CD14-positive monocyte (primary cell): ENCODE measurements at regions not wholly inside any gene's neighbourhood (a gene's known extent, or its start where the extent isn't known, plus 50 kb on each side); places are given as distances from the start of the nearest gene placed in this dataset.

Source experiments
- DNase-seq, 3 donors: peaks; one replicate each; pipeline ENCODE4 v3.0.0-alpha.2; 2011 to 2022
- H2AFZ ChIP-seq: 2 replicates; pipeline ENCODE4 v1.6.0; 2012; ENCODE audit warnings: mild to moderate bottlenecking, low read depth, low read length, inconsistent platforms; ENCODE audit not compliant: insufficient read depth, poor library complexity, severe bottlenecking
- H3K27ac ChIP-seq, 2 donors: 1 replicate in 1 of 2; 2 replicates in 1 of 2; pipeline ENCODE4 v1.5.1; 2012 to 2013; ENCODE audit warnings: low read length in 2 of 2, control low read depth in 1 of 2, inconsistent platforms in 1 of 2, low read depth in 1 of 2, mild to moderate bottlenecking in 1 of 2
- H3K27me3 ChIP-seq, 2 donors: one replicate each; pipeline versions ENCODE4 v1.6.0 to v1.6.1; 2011 to 2013; ENCODE audit warnings: low read length in 2 of 2; ENCODE audit not compliant: control insufficient read depth in 2 of 2, insufficient read depth in 2 of 2
- H3K36me3 ChIP-seq, 2 donors: replicated peaks in 1 of 2; 1 replicate in 1 of 2; 2 replicates in 1 of 2; pipeline versions ENCODE4 v1.5.1 to v1.6.1; 2012 to 2013; ENCODE audit warnings: low read length in 2 of 2, control low read depth in 1 of 2, inconsistent platforms in 1 of 2, mild to moderate bottlenecking in 1 of 2; ENCODE audit not compliant: insufficient read depth in 2 of 2, control insufficient read depth in 1 of 2
- H3K4me1 ChIP-seq, 2 donors: 1 replicate in 1 of 2; 2 replicates in 1 of 2; pipeline versions ENCODE4 v1.5.1 to v1.6.1; 2012 to 2013; ENCODE audit warnings: low read length in 2 of 2, control low read depth in 1 of 2, inconsistent platforms in 1 of 2, mild to moderate bottlenecking in 1 of 2, moderate library complexity in 1 of 2; ENCODE audit not compliant: insufficient read depth in 2 of 2, control insufficient read depth in 1 of 2
- H3K4me2 ChIP-seq: replicated peaks from 2 replicates; pipeline ENCODE3; 2012; ENCODE audit warnings: low read length, moderate library complexity, mild to moderate bottlenecking; ENCODE audit not compliant: poor library complexity, severe bottlenecking; ENCODE audit errors: extremely low read depth
- H3K4me3 ChIP-seq, 3 experiments: fragments of 200-600 bp in 1 of 3; sonication (generic) in 1 of 3; replicated peaks in 1 of 3; 1 replicate in 2 of 3; 2 replicates in 1 of 3; pipeline ENCODE4 v1.5.1; 2011 to 2013; ENCODE audit warnings: low read length in 3 of 3, mild to moderate bottlenecking in 3 of 3, control low read depth in 2 of 3, low read depth in 2 of 3, inconsistent platforms in 1 of 3, moderate library complexity in 1 of 3
- H3K79me2 ChIP-seq: 2 replicates; pipeline ENCODE4 v1.6.0; 2012; ENCODE audit warnings: mild to moderate bottlenecking, control low read depth, inconsistent platforms, low read length, moderate library complexity; ENCODE audit not compliant: insufficient read depth
- H3K9ac ChIP-seq: 2 replicates; pipeline ENCODE4 v1.6.0; 2017; ENCODE audit warnings: low read length, mild to moderate bottlenecking; ENCODE audit not compliant: insufficient read depth, poor library complexity, severe bottlenecking
- H3K9me3 ChIP-seq, 2 donors: replicated peaks in 1 of 2; 1 replicate in 1 of 2; 2 replicates in 1 of 2; pipeline versions ENCODE4 v1.5.1 to v1.6.1; 2012 to 2013; ENCODE audit warnings: low read length in 2 of 2, control low read depth in 1 of 2; ENCODE audit not compliant: control insufficient read depth in 1 of 2, insufficient read depth in 1 of 2
- H4K20me1 ChIP-seq: 2 replicates; pipeline ENCODE4 v1.6.0; 2012; ENCODE audit warnings: mild to moderate bottlenecking, low read length, control low read depth, moderate library complexity; ENCODE audit not compliant: insufficient read depth
- H3K27ac Mint-ChIP-seq, 7 donors: one replicate each; pipeline ENCODE4 v1.8.0; 2020; ENCODE audit warnings: mild to moderate bottlenecking in 7 of 7, mixed read lengths in 7 of 7, moderate library complexity in 6 of 7, inconsistent platforms in 2 of 7
- H3K27me3 Mint-ChIP-seq, 3 donors: one replicate each; pipeline ENCODE4 v1.8.0; 2021 to 2022; ENCODE audit warnings: low read depth in 3 of 3, mild to moderate bottlenecking in 3 of 3, mixed read lengths in 3 of 3, moderate library complexity in 3 of 3, inconsistent platforms in 1 of 3
- H3K36me3 Mint-ChIP-seq, 2 donors: one replicate each; pipeline ENCODE4 v1.8.0; 2020; ENCODE audit warnings: mixed read lengths in 2 of 2, inconsistent platforms in 1 of 2, mild to moderate bottlenecking in 1 of 2
- H3K4me1 Mint-ChIP-seq: one replicate; pipeline ENCODE4 v1.8.0; 2020; ENCODE audit warnings: mild to moderate bottlenecking, mixed read lengths
- H3K4me3 Mint-ChIP-seq, 2 donors: one replicate each; pipeline ENCODE4 v1.8.0; 2020; ENCODE audit warnings: mild to moderate bottlenecking in 2 of 2, mixed read lengths in 2 of 2, moderate library complexity in 1 of 2
- H3K9me3 Mint-ChIP-seq, 7 donors: one replicate each; pipeline ENCODE4 v1.8.0; 2020 to 2022; ENCODE audit warnings: mixed read lengths in 7 of 7, mild to moderate bottlenecking in 6 of 7, moderate library complexity in 6 of 7, inconsistent platforms in 2 of 7
- WGBS: methylation state at CpG from one replicate; pipeline ENCODE4 v1.1.5; 2013; ENCODE audit warnings: missing lambda C conversion rate; ENCODE audit not compliant: insufficient coverage; 5-methylcytosine and 5-hydroxymethylcytosine counted together
- intact Hi-C, 2 donors: fragments of 100-400 bp; cut with micrococcal nuclease; formaldehyde crosslinking; loops; one replicate each; pipeline versions ENCODE4 v1.15.0 to v1.15.1; 2023
- TF ChIP-seq, protein P1 (sequence below): fragments of 200-600 bp; IDR thresholded peaks from one replicate; pipeline ENCODE4 v1.8.0; 2022; ENCODE audit warnings: antibody characterized with exemption, mild to moderate bottlenecking

DNA sequence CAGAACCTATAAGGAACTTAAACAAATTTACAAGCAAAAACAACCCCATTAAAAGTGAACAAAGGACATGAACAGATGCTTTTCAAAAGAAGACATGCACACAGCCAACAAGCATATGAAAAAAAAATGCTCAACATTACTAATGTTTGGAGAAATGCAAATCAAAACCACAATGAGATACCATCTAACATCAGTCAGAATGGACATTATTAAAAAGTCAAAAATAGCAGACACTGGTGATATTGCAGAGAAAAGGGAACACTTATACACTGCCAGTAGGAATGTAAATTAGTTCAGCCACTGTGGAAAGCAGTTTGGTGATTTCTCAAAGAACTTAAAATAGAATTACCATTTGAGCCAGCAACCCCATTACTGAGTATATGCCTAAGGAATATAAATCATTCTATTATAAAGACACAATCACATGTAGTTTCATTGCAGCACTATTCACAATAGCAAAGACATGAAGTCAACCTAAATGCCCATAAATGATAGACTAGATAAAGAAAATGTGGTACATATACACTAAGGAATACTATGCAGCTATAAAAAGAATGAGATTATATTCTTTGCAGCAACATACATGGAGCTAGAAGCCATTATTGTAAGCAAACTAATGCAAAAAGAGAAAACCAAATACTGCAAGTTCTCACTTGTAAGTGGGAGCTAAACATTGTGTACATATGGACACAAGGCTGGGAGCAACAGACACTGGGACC, 1509.4 kb downstream of the TECRL start:
- Histone ChIP-seq H3K36me3 (no peaks in the 10 kb centered on the region), H3K4me1 (no peaks in the 10 kb centered on the region), H3K79me2 (no peaks in the 10 kb centered on the region), H3K27ac (no peak overlapping the region), H3K9me3 (peaks cover 20 to 21% of the 10 kb centered on the region in 2 donors), H2AFZ (no peak overlapping the region), H3K27me3 (no peaks in the 10 kb centered on the region), H3K4me3 (no peak overlapping the region), H4K20me1 (no peaks in the 10 kb centered on the region), H3K9ac (no peak overlapping the region), H3K4me2 (no peak overlapping the region)
- H3K4me3 Mint-ChIP-seq, result no peak overlapping the region
- peaks cover 1 to 16% (median 9%) of the 10 kb centered on the region in 7 donors for H3K9me3 Mint-ChIP-seq
- TF ChIP-seq, protein P1, sequence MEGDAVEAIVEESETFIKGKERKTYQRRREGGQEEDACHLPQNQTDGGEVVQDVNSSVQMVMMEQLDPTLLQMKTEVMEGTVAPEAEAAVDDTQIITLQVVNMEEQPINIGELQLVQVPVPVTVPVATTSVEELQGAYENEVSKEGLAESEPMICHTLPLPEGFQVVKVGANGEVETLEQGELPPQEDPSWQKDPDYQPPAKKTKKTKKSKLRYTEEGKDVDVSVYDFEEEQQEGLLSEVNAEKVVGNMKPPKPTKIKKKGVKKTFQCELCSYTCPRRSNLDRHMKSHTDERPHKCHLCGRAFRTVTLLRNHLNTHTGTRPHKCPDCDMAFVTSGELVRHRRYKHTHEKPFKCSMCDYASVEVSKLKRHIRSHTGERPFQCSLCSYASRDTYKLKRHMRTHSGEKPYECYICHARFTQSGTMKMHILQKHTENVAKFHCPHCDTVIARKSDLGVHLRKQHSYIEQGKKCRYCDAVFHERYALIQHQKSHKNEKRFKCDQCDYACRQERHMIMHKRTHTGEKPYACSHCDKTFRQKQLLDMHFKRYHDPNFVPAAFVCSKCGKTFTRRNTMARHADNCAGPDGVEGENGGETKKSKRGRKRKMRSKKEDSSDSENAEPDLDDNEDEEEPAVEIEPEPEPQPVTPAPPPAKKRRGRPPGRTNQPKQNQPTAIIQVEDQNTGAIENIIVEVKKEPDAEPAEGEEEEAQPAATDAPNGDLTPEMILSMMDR, result no peak
- H3K4me1 Mint-ChIP-seq, result no peaks in the 10 kb centered on the region
- intact Hi-C loops, result no loop called here
- no peak overlapping the region for H3K27ac Mint-ChIP-seq
- no peaks in the 10 kb centered on the region for H3K36me3 Mint-ChIP-seq
- no peak for DNase-seq
- no peaks in the 10 kb centered on the region for H3K27me3 Mint-ChIP-seq

DNA sequence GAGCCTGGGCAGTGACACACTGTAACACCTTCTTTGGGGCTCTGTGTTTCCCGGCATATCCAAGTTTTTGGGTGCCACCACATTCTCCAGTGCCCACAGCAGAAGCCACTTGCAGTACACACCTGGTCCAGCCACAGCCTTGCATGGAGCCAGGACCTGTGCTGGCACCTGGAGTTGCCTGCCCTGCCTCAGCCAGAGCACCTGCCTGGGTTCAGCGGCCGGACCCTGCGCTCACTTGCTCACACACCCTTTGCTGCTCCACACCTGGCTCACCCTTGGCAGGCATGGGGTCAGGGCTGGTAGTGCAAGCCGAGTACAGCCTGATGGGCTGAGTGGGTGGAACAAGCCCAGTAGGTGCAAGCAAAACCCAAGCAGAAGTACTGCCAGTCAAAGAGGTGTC, 1511.1 kb downstream of the TECRL start:
- H3K4me3 ChIP-seq, result no peak overlapping the region
- no peak overlapping the region for H3K9ac ChIP-seq
- no peaks in the 10 kb centered on the region for H3K4me1 Mint-ChIP-seq
- 90% methylated on average over 3 of the region's 5 CpGs for WGBS
- TF ChIP-seq, protein P1, result no peak
- H2AFZ ChIP-seq, result no peak overlapping the region
- intact Hi-C loops, result no loop called here
- no peaks in the 10 kb centered on the region for H3K27me3 Mint-ChIP-seq
- no peaks in the 10 kb centered on the region for H4K20me1 ChIP-seq
- H3K4me2 ChIP-seq, result no peak overlapping the region
- DNase-seq, result no peak
- H3K27me3 ChIP-seq, result no peaks in the 10 kb centered on the region
- no peaks in the 10 kb centered on the region for H3K4me1 ChIP-seq
- peaks cover 20 to 21% of the 10 kb centered on the region in 2 donors for H3K9me3 ChIP-seq
- no peaks in the 10 kb centered on the region for H3K36me3 ChIP-seq
- no peak overlapping the region for H3K27ac ChIP-seq
- no peak overlapping the region for H3K27ac Mint-ChIP-seq
- no peaks in the 10 kb centered on the region for H3K79me2 ChIP-seq
- H3K9me3 Mint-ChIP-seq, result peaks cover 1 to 16% (median 9%) of the 10 kb centered on the region in 7 donors
- H3K4me3 Mint-ChIP-seq, result no peak overlapping the region
- H3K36me3 Mint-ChIP-seq, result no peaks in the 10 kb centered on the region
